ENCODE measurements at regions not wholly inside any gene's neighbourhood (a gene's known extent, or its start where the extent isn't known, plus 50 kb on each side); places are given as distances from the start of the nearest gene placed in this dataset.
A peak's percentile ranks its signal among the peaks of the same experiment; 100 is the strongest.

DNA sequence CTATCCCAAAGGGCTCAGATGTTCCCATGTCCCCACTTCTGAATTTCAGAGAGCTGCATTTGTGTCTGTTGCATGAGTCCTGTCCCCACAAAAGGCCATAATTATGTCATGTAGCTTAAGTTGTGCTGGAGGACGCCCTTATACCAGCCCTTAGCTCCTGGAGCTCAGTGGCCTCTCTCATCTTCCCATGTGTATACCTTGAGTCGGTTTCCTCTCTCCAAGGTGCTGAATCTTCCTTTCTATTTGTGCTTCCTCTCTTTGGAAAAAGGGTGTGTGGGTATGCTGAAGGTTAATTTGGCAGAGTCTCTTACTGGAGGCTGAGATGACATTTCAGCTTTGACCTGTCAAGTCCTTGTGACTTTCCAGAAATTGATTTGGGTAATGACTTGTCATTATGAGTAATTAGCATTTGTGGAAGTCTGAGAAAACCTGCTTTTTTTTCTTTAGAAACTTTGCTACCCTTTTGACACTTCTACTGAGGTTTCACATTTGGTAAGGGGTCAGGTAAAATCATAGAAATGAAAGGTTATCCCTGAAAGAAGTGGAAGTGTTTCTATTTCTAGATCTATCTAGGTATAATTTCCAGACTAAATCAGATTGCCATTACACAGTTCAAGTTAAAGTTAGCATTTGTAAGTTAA lies 185.4 kb downstream of the ABCC12 start (continued):
- no peak for TF ChIP-seq STAT5B (CRISPR knock-in tag; IDR thresholded peaks at IDR 0.05)
- TF ChIP-seq REST (IDR thresholded peaks at IDR 0.05; ENCODE audit: borderline replicate concordance in 1 of 2, low read depth in 1 of 2, low read length in 2 of 2), result peak; percentile 68 to 96
- no peak for TF ChIP-seq ZSCAN12 (CRISPR knock-in tag; IDR thresholded peaks at IDR 0.05)
- TF ChIP-seq HDAC2 (CRISPR knock-in tag; IDR thresholded peaks at IDR 0.05), result peak; percentile 54
- TF ChIP-seq HNRNPH1 (optimal IDR thresholded peaks at IDR 0.05; ENCODE audit: low read depth, low read length), result no peak
- no peak for TF ChIP-seq ZNF20 (CRISPR knock-in tag; IDR thresholded peaks at IDR 0.05)
- no peak for TF ChIP-seq ZNF513 (CRISPR knock-in tag; conservative IDR thresholded peaks at IDR 0.05)
- TF ChIP-seq ZNF646 (CRISPR knock-in tag; IDR thresholded peaks at IDR 0.05), result no peak
- TF ChIP-seq SNAI1 (CRISPR knock-in tag; IDR thresholded peaks at IDR 0.05; ENCODE audit: borderline replicate concordance), result no peak
- TF ChIP-seq, protein P1, sequence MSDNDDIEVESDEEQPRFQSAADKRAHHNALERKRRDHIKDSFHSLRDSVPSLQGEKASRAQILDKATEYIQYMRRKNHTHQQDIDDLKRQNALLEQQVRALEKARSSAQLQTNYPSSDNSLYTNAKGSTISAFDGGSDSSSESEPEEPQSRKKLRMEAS (IDR thresholded peaks at IDR 0.05), result no peak
- no peak for TF ChIP-seq SIN3A (IDR thresholded peaks at IDR 0.05; ENCODE audit: borderline replicate concordance, low read depth, low read length)
- TF ChIP-seq, protein P2, sequence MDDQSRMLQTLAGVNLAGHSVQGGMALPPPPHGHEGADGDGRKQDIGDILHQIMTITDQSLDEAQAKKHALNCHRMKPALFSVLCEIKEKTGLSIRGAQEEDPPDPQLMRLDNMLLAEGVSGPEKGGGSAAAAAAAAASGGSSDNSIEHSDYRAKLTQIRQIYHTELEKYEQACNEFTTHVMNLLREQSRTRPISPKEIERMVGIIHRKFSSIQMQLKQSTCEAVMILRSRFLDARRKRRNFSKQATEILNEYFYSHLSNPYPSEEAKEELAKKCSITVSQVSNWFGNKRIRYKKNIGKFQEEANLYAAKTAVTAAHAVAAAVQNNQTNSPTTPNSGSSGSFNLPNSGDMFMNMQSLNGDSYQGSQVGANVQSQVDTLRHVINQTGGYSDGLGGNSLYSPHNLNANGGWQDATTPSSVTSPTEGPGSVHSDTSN (CRISPR knock-in tag; IDR thresholded peaks at IDR 0.05; ENCODE audit: borderline replicate concordance), result no peak
- TF ChIP-seq SIX1 (CRISPR knock-in tag; IDR thresholded peaks at IDR 0.05; ENCODE audit: borderline replicate concordance), result no peak
- TF ChIP-seq REL (CRISPR knock-in tag; conservative IDR thresholded peaks at IDR 0.05), result no peak
- TF ChIP-seq ETV6 (CRISPR knock-in tag; conservative IDR thresholded peaks at IDR 0.05), result no peak
- TF ChIP-seq ZNF44 (CRISPR knock-in tag; IDR thresholded peaks at IDR 0.05), result no peak
- no peak for TF ChIP-seq FOXO1 (CRISPR knock-in tag; IDR thresholded peaks at IDR 0.05)
